ENCODE measurements at regions not wholly inside any gene's neighbourhood (a gene's known extent, or its start where the extent isn't known, plus 50 kb on each side); places are given as distances from the start of the nearest gene placed in this dataset.

DNA sequence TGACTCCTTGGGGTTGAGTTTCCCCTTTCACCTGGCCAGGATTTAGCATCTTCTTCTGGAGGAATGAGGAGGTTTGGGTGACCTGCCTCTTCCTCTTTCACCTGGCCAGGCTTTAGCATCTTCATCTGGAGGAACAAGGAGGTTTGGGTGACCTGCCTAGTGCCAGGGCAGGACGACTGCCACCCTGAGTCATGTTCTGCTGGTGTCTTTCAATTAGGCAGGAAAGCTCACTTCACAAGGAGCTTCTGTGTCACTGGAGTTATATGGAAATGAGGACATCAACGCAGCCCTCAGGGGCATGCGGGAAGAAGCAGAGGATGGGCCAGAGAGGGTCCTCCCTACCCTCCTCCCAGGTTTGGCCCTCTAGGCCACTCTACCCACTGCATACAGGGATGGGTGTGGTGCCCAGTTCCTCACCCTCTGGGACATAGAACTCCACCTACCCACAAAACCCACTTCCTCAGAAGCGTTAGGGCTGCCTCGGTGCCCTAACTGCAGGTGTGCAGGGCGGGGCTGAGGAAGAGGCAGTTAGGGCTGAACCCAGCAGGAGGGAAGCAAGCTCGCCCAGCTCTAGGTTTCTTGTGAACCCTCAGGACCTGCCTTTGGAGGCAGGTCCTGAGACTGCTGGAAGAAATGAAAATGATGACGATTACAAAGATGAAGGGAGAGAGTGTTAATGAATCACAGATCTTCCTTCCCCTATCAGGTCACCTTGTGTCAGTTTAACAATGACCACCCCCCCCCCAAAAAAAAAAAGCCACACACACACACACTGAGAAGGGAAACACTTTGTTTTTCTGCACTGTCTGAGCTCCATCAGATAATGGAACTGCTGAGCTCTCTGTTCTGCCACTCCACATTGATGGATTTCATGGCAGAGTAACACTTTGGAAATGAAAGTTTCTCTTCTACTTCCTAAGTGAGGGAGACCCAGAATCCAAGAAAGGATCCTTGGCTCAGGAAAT is 71.0 kb downstream of the ARL4C start:
- Histone ChIP-seq H3K27me3 (ENCODE audit: insufficient read depth, low read length) (no peaks in the 10 kb centered on the region), H3K79me2 (ENCODE audit: insufficient read depth, low read length) (no peaks in the 10 kb centered on the region), H2AFZ (ENCODE audit: low read length) (no peak overlapping the region), H4K20me1 (ENCODE audit: insufficient read depth, low read length) (no peaks in the 10 kb centered on the region), H3K9ac (ENCODE audit: low read length) (peak overlapping the region; percentile 50), H3K9me2 (ENCODE audit: low read depth, low read length) (no peaks in the 10 kb centered on the region), H3K4me2 (ENCODE audit: low read length) (peak overlapping the region; percentile 26; the same call in 1 of the 2 replicates), H3K9me3 (ENCODE audit: low read length) (no peaks in the 10 kb centered on the region), H3F3A (ENCODE audit: insufficient read depth, low read length) (no peaks in the 10 kb centered on the region), H3K36me3 (ENCODE audit: insufficient read depth, low read length) (no peaks in the 10 kb centered on the region), H3K27ac (ENCODE audit: low read depth, low read length, poor library complexity, severe bottlenecking) (peak overlapping the region; percentile 90), H3K4me1 (ENCODE audit: insufficient read depth, low read length, severe bottlenecking) (peaks cover 64% of the 10 kb centered on the region), H3K4me3 (ENCODE audit: low read depth, low read length, poor library complexity, severe bottlenecking) (no peak overlapping the region)
- TF ChIP-seq EZH2 (IDR thresholded peaks at IDR 0.05; ENCODE audit: borderline replicate concordance, low read length), result no peak

GRCh38 chr2:234423884-234424283 is 73.0 kb downstream of the ARL4C start:
- Histone ChIP-seq H3K79me2 (ENCODE audit: insufficient read depth, low read length) (no peaks in the 10 kb centered on the region), H3K9me2 (ENCODE audit: low read depth, low read length) (no peaks in the 10 kb centered on the region), H3K27me3 (ENCODE audit: insufficient read depth, low read length) (no peaks in the 10 kb centered on the region), H4K20me1 (ENCODE audit: insufficient read depth, low read length) (no peaks in the 10 kb centered on the region), H3K27ac (ENCODE audit: low read depth, low read length, poor library complexity, severe bottlenecking) (peak overlapping the region; percentile 90), H3K4me3 (ENCODE audit: low read depth, low read length, poor library complexity, severe bottlenecking) (no peak overlapping the region), H3K4me1 (ENCODE audit: insufficient read depth, low read length, severe bottlenecking) (peaks cover 58% of the 10 kb centered on the region), H3K9ac (ENCODE audit: low read length) (no peak overlapping the region), H3K36me3 (ENCODE audit: insufficient read depth, low read length) (no peaks in the 10 kb centered on the region), H3F3A (ENCODE audit: insufficient read depth, low read length) (no peaks in the 10 kb centered on the region), H2AFZ (ENCODE audit: low read length) (no peak overlapping the region), H3K9me3 (ENCODE audit: low read length) (no peaks in the 10 kb centered on the region), H3K4me2 (ENCODE audit: low read length) (no peak overlapping the region)
- TF ChIP-seq EZH2 (IDR thresholded peaks at IDR 0.05; ENCODE audit: borderline replicate concordance, low read length), result no peak
- TF ChIP-seq, protein P1, sequence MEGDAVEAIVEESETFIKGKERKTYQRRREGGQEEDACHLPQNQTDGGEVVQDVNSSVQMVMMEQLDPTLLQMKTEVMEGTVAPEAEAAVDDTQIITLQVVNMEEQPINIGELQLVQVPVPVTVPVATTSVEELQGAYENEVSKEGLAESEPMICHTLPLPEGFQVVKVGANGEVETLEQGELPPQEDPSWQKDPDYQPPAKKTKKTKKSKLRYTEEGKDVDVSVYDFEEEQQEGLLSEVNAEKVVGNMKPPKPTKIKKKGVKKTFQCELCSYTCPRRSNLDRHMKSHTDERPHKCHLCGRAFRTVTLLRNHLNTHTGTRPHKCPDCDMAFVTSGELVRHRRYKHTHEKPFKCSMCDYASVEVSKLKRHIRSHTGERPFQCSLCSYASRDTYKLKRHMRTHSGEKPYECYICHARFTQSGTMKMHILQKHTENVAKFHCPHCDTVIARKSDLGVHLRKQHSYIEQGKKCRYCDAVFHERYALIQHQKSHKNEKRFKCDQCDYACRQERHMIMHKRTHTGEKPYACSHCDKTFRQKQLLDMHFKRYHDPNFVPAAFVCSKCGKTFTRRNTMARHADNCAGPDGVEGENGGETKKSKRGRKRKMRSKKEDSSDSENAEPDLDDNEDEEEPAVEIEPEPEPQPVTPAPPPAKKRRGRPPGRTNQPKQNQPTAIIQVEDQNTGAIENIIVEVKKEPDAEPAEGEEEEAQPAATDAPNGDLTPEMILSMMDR (IDR thresholded peaks at IDR 0.05; ENCODE audit: low read length), result no peak

DNA sequence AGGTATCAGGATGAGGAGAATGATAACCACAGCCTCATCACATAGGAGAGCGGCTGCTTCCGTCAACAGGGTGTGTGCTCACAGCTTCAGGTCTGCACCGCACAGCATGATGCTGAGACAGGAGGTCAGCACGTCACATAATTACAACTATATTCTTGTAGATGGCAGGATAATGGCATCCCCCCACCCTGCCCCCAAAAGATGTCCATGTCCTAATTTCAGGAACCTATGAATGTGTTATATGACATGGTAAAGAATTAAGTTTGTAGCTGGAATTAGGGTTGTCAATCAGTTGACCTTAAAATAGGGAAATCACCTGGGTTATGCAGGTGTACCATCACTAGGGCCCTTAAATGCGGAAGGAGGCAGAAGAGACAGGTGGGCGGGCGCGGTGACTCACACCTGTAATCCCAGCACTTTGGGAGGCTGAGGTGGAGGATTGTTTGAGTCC is 73.9 kb downstream of the ARL4C start:
- Histone ChIP-seq H3K27ac (ENCODE audit: low read depth, low read length, poor library complexity, severe bottlenecking) (peak overlapping the region; percentile 90), H3K9me3 (ENCODE audit: low read length) (0 out of 2 replicates have a peak, but pooled peaks cover 3% of the 10 kb centered on the region), H2AFZ (ENCODE audit: low read length) (no peak overlapping the region)

More for the DNA sequence above, 73.9 kb downstream of the ARL4C start:
- no peaks in the 10 kb centered on the region for H3K9me2 ChIP-seq (ENCODE audit: low read depth, low read length)
- no peaks in the 10 kb centered on the region for H3K36me3 ChIP-seq (ENCODE audit: insufficient read depth, low read length)
- no peaks in the 10 kb centered on the region for H3K79me2 ChIP-seq (ENCODE audit: insufficient read depth, low read length)
- no peak overlapping the region for H3K4me3 ChIP-seq (ENCODE audit: low read depth, low read length, poor library complexity, severe bottlenecking)
- TF ChIP-seq, protein P1 (IDR thresholded peaks at IDR 0.05; ENCODE audit: low read length), result no peak
- no peak for TF ChIP-seq EZH2 (IDR thresholded peaks at IDR 0.05; ENCODE audit: borderline replicate concordance, low read length)
- H3K9ac ChIP-seq (ENCODE audit: low read length), result no peak overlapping the region
- H3K27me3 ChIP-seq (ENCODE audit: insufficient read depth, low read length), result no peaks in the 10 kb centered on the region
- H3K4me2 ChIP-seq (ENCODE audit: low read length), result no peak overlapping the region
- peaks cover 58% of the 10 kb centered on the region for H3K4me1 ChIP-seq (ENCODE audit: insufficient read depth, low read length, severe bottlenecking)
- H3F3A ChIP-seq (ENCODE audit: insufficient read depth, low read length), result no peaks in the 10 kb centered on the region
- H4K20me1 ChIP-seq (ENCODE audit: insufficient read depth, low read length), result no peaks in the 10 kb centered on the region
